Globus pallidus (tissue), 1 donor: ENCODE measurements at regions not wholly inside any gene's neighbourhood (a gene's known extent, or its start where the extent isn't known, plus 50 kb on each side); places are given as distances from the start of the nearest gene placed in this dataset.
"Not testable (repeated sequence)": the region's sequence is repeated elsewhere in the genome, so short reads cannot be mapped to it uniquely, and the experiment has no call there.

Source experiments
- DNase-seq: peaks from one replicate; pipeline ENCODE4 v3.0.0-alpha.2; 2015; ENCODE audit warnings: low spot score

DNA sequence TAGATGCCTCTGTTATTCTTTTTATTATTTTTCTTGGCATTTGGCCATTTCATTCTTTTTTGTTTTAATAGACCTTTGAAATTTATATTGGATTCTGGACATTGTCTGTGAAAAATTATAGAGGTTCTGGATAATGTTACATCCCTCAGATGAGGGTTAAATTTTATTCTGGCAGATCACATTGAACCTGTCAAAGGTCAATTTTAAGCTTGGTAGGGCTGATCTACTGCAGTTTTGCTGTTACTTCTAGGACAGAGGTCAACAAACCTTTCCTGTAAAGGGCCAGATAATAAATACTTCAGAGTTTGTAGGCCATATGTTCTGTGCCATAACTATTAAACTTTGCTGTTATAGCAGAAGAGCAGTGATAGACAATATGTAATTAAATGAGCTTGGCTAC lies 318.9 kb upstream of the DPPA4 start:
- DNase-seq: no peak

DNA sequence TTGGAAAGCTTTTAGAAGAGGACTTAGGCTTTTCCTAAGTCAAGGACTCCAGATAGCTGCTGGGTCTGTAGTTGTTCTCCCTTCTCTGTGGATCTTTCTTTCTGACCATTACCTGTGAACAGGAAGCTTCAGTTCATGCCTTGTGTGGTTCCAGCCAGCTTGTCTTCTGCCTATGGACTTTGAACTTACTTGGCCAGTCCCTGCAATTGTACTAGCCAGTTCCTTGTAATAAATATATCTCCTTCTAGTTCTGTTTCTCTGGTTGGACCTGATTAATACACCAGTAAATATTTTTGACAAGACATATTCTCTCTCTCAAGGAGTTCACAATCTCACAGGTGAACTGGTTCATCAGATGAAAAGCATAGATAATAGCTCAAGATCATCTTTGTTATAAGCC lies 341.3 kb upstream of the DPPA4 start:
- no peak for DNase-seq

- no peak for DNase-seq
Observed at GRCh38 chr3:109679664-109680063, 342.3 kb upstream of the DPPA4 start.

DNA sequence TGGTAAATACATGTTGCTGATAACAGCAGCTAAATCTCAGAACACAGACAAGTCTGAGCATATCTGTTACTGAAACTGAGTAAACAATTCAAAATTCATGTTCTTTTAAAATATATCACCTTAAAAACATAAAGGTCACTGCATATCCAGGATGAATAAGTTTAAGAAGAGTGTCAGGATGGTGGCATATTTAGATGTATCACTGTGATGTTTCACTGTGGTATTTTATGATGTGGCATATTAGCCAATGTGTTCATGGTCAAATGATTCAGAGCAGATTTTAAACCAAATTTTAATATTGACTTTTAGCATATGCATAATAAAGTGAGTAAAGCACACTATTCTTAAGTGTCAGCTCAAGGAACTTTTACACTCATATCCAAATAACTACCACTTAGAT lies 346.4 kb upstream of the DPPA4 start:
- no peak for DNase-seq

DNA sequence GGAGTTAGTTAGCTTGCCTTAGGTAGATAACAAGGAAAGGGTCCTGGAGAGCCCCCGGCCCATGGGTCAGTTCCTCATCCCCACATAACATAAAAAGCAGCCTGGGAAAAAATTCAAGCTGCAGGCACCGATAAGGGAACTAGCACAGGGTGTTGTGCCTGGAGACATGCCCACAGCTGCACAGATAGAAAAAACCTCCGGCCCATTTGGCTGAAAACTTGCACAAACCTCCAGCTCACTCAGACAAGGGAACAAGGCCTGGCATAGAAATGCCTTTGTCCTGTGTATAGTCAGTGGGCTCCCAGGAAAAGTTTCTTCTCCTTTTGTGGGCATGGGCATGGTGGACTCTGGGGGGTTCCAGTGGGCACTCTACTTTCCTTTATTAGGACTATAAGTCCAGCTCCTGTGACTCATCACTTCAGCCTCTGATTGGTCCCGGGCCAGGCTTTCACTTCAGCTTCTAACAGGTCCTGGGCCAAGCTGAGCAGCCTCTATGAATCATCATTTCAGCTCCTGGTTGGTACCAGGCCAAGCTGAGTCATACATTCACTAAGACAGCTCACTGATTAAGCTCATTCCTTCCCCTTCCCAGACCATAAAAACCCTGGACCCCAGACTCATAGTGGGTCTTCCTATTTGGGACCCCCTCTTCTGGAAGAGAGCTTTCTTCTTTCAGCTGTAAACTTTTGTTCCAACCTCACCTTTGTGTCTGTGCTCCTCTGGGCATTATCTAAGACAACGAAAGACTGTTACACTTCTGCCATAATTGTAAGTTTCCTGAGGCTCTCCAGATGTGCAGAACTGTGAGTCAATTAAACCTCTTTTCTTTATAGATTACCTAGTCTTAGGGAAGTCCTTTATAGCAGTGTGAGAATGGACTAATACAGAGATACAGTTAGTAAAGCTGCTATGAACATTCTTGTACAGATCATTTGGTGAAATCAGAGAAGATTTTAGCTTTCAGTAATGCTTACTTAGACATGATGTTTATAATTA lies 348.0 kb upstream of the DPPA4 start:
- DNase-seq: no peak

GRCh38 chr3:109687626-109688025 lies 350.3 kb upstream of the DPPA4 start:
- no peak for DNase-seq

- no peak for DNase-seq
Observed at GRCh38 chr3:109696932-109697331, 359.6 kb upstream of the DPPA4 start.

- DNase-seq: no peak
Observed at GRCh38 chr3:109702252-109702651, 364.9 kb upstream of the DPPA4 start.

- no peak for DNase-seq
Observed at GRCh38 chr3:109702976-109703375, 365.6 kb upstream of the DPPA4 start.

- not testable (repeated sequence) for DNase-seq
Observed at GRCh38 chr3:109705133-109705532, 367.8 kb upstream of the DPPA4 start.

GRCh38 chr3:109707617-109708016 lies 370.3 kb upstream of the DPPA4 start:
- DNase-seq: no peak

DNA sequence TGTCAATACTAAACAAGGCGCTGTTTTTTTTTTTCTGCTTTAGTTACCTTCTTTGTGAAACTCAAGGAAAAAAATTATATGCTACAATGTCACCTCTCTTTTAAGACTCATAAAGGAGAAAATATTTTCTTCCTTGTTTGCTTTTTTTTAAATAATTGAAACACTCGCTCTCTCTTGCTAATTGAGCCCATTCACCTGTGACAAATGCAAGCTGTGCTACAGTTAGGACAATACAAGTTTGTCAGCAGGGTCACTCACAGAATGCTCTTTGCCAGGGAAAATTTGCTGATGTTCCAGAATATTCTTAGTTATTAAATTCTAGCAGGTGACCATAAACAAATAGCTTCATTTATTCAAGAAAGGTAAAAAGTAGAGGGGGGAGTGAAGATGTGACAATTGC lies 375.9 kb upstream of the DPPA4 start:
- no peak for DNase-seq

DNA sequence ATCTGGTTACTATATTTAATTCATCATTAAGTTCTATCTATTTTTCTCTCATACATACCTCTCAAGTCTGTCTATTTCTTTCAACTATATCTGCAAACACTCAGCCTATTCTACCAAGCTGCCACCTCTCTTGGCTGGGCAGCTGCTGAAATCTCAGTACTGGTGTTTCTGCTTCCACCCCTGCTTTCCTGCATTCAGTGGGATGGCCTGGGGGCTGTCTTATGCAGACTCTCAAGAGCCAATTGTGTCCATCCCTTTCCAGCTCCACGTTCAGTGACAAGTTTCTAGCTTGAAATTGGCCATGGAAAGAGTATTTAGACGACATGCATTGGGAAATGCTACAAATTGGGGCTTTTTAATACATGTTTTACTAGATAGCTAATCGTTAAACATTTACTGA lies 378.4 kb upstream of the DPPA4 start:
- DNase-seq: no peak

- no peak for DNase-seq
Observed at GRCh38 chr3:109718850-109719249, 381.5 kb upstream of the DPPA4 start.

DNA sequence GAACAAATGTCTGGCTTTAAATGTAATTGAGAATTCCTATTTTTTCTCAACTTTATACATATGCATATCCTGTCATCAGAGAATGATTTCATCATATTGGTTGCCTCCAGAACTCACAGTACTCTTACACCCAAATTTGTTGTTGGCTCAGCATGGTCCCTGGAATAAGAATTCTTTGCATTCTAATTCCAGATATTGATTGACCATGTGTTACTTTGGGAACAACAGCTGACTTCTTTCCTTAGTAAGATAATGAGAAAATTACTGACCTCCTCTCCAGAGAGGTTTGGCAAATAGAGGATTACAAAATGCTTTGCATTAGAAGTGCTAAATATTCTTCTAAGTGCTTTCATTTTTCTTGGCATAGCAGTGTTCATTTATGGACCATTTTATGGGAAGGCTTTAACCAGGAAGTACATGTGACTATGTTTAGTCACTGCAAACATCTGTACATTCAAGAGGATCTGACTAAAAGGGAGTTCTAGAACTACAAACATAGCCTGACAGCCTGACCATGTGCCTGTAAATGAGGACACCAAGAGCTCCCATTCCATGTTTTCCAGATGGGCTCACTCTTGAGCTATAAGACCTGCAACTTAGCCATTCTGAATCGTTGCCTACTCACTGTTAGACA lies 391.6 kb upstream of the DPPA4 start:
- DNase-seq: no peak

DNA sequence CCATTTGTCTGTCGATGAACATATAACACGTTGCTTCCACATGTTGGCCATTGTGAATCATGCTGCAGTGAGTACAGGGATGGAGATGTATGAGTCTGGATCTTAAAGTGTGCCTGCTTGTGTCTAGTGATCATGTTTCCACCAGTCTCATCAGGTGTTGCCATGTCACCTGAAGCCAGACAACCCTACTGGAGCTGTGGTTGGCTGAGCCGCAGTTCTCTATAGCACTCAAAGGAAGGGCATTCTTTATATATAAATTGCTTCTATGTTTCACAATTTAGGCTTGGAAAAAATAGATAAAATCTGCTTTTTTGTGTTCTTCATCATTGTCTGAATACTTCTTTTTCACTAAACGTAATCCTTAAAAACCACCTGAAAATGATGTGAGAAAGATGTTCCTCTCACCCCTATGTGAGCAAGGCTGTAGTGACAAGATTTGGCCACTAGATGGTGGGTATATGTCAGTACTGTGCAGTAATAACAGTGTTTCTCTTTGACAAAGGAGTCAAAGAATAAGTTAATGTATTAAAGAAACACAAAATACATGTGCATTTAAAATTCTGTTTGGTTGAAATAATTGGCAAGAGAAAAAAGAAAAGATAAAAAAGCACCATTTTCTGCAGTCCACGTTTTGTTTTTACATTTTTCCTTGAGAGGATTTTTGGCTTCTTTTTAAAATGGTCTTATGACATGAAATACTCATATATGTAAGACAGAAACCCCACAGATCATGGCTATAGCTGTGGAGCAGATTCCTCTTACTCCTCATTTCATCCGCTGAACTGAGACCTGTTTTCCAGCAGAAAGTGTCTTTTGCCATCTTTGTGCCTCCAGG lies 394.5 kb upstream of the DPPA4 start:
- DNase-seq: peak; percentile 27

- DNase-seq: no peak
Observed at GRCh38 chr3:109743981-109744380, 406.6 kb upstream of the DPPA4 start.

DNA sequence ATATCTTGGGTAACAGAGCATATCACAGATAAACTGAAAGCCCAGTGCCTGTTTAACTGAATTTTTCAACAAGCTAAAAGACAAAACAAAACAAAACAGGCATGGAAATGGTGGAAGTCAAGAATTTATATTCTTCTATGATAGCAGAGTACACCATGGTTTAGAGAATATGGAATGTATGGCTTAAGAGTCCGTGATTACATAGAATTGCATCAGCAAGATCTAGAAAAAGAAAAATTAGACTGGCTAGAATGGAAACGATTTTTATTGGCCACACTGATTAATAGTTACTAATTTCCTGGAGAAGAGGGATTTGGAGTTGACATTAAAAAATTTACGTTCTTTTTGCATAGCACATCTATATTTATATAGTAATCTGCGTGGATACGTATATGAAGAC lies 435.2 kb upstream of the DPPA4 start:
- DNase-seq: no peak

- DNase-seq: no peak
Observed at GRCh38 chr3:109774108-109774507, 436.8 kb upstream of the DPPA4 start.

DNA sequence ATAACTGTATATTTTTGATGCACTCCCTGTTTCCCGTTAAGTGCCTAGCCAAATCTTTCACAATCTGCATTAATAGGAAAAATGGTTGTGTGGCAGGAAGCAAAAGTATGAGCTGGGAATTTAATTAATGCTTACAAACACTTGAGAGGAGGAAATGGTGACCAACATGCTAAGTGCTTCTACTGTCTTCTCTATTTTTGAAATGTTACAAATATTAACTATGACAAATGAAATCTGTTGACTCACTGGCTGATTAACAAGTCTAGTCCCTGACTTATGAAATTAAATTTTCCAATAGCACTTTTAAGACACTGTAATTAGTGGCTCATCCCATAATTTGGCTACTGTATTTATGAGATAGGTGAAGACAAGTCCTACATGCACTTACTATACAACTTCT lies 446.9 kb upstream of the DPPA4 start:
- DNase-seq: no peak

DNA sequence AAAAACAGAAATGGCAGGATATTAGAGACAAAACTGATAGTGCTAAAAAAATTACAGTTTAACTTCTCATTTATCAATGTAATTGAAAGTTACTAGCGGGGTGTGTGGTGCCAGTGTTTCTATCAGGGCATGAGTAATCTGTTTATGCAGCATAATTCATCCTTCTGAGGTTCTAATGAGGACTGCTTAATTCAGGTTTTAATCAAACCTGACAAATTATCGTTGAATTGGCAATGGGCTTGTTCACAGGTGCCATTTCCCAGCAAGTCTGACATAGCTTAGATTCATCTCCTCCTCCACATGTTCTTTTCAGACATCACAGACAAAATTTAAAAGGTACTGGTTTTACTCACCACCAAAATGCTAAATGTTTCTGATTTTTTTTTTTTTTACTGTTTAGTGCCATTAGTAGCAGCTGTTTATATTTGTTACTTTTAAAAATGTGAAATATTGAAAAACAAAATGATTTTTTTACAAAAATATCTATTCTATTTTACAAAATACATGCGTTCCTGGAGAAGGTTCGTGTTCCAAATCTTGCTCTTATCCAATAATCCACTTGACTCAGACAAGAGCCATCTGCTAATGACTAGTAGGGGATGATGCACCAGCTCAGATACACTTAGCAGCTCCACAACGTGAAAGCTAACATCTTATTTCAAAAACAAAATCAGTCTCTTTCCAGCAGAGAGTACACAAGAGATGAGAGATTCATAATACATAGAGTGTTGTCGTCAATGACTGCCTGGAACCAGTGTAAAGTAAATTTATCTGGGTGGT lies 447.7 kb upstream of the DPPA4 start:
- no peak for DNase-seq

GRCh38 chr3:109803274-109803673 lies 465.9 kb upstream of the DPPA4 start:
- no peak for DNase-seq
